Endothelial cell of umbilical vein (primary cell): ENCODE measurements at regions not wholly inside any gene's neighbourhood (a gene's known extent, or its start where the extent isn't known, plus 50 kb on each side); places are given as distances from the start of the nearest gene placed in this dataset.

Source experiments
- BruUV-seq: library from RNA; stranded (reverse); fragments of 400-500 nt; replicated peaks from 2 replicates; lab custom pipeline; 2021; lab: Mats Ljungman, UMichigan
- CTCF ChIA-PET: fragments of 300-600, 350-600 bp; sonication (Branson Sonifier 250); formaldehyde crosslinking; loops from one replicate; lab custom pipeline; 2021; ENCODE audit warnings: antibody characterized with exemption, inconsistent platforms; lab: Charles Lee
- POLR2A ChIA-PET: fragments of 300-600, 350-600 bp; sonication (Branson Sonifier 250); formaldehyde crosslinking; loops from one replicate; lab custom pipeline; 2021; ENCODE audit warnings: antibody characterized with exemption, inconsistent platforms; lab: Charles Lee
- DNase-seq: peaks from one replicate; pipeline ENCODE4 v3.0.0-alpha.2; 2011; ENCODE audit warnings: low read depth, low spot score
- FAIRE-seq: peaks from 2 replicates; lab custom pipeline; 2011; peaks lifted over from hg19 to GRCh38; lab: Jason Lieb, UNC
- H2AFZ ChIP-seq: 2 replicates; pipeline ENCODE4 v1.6.0; 2012; ENCODE audit warnings: low read depth, low read length, control low read depth, inconsistent platforms
- H3K27ac ChIP-seq: 2 replicates; pipeline ENCODE4 v1.5.1; 2011; ENCODE audit warnings: low read depth, mild to moderate bottlenecking, control low read depth, low read length, moderate library complexity; ENCODE audit not compliant: insufficient read depth
- H3K27me3 ChIP-seq, 2 experiments: 2 replicates each; pipeline versions ENCODE4 v1.6.0 to v1.6.1; 2011; ENCODE audit warnings: low read length in 2 of 2, mixed read lengths in 1 of 2; ENCODE audit not compliant: control insufficient read depth in 2 of 2, insufficient read depth in 2 of 2
- H3K36me3 ChIP-seq, 2 experiments: 2 replicates in 1 of 2; 3 replicates in 1 of 2; pipeline ENCODE4 v1.5.1; 2011; ENCODE audit warnings: low read length in 2 of 2, mild to moderate bottlenecking in 1 of 2, moderate library complexity in 1 of 2; ENCODE audit not compliant: control insufficient read depth in 2 of 2, insufficient read depth in 2 of 2; ENCODE audit errors: extremely low read depth in 1 of 2
- H3K4me1 ChIP-seq: 3 replicates; pipeline ENCODE4 v1.5.1; 2011; ENCODE audit warnings: mild to moderate bottlenecking, low read length; ENCODE audit not compliant: control insufficient read depth, insufficient read depth; ENCODE audit errors: extremely low read depth
- H3K4me2 ChIP-seq: 2 replicates; pipeline ENCODE4 v1.6.1; 2011; ENCODE audit warnings: low read length, control low read depth, mixed read lengths; ENCODE audit not compliant: insufficient read depth
- H3K4me3 ChIP-seq, 3 experiments: fragments of 200-600 bp in 1 of 3; sonication (generic), shearing (Covaris generic) in 1 of 3; replicated peaks in 1 of 3; 2 replicates each; pipeline ENCODE4 v1.5.1; 2011 to 2016; ENCODE audit warnings: control low read depth in 3 of 3, low read length in 3 of 3, mild to moderate bottlenecking in 2 of 3, inconsistent platforms in 1 of 3, low read depth in 1 of 3, moderate library complexity in 1 of 3; ENCODE audit not compliant: insufficient read depth in 1 of 3
- H3K79me2 ChIP-seq: 2 replicates; pipeline ENCODE4 v1.6.0; 2012; ENCODE audit warnings: low read length, inconsistent platforms; ENCODE audit not compliant: control insufficient read depth, insufficient read depth
- H3K9ac ChIP-seq: replicated peaks from 2 replicates; pipeline ENCODE3; 2011; ENCODE audit warnings: low read length, control low read depth; ENCODE audit not compliant: insufficient read depth; ENCODE audit errors: extremely low read depth
- H3K9me1 ChIP-seq: replicated peaks from 3 replicates; pipeline ENCODE4 v1.6.0; 2011; ENCODE audit warnings: mild to moderate bottlenecking, low read length; ENCODE audit not compliant: control insufficient read depth, insufficient read depth; ENCODE audit errors: extremely low read depth
- H3K9me3 ChIP-seq: replicated peaks from 2 replicates; pipeline ENCODE4 v1.5.1; 2012; ENCODE audit warnings: low read length, inconsistent platforms; ENCODE audit not compliant: control insufficient read depth, insufficient read depth
- H4K20me1 ChIP-seq: replicated peaks from 2 replicates; pipeline ENCODE3; 2011; ENCODE audit warnings: mild to moderate bottlenecking, low read length; ENCODE audit not compliant: control insufficient read depth, insufficient read depth; ENCODE audit errors: extremely low read depth
- EZH2 ChIP-seq: IDR thresholded peaks from 2 replicates; pipeline ENCODE4 v1.6.1; 2012; ENCODE audit warnings: borderline replicate concordance, low read depth, mild to moderate bottlenecking, moderate library complexity, low read length, inconsistent platforms; ENCODE audit not compliant: severe bottlenecking
- FOS ChIP-seq: IDR thresholded peaks from 2 replicates; pipeline ENCODE4 v1.6.1; 2011; ENCODE audit warnings: mild to moderate bottlenecking, low read length, moderate library complexity, borderline replicate concordance; ENCODE audit not compliant: insufficient read depth
- GATA2 ChIP-seq: IDR thresholded peaks from 2 replicates; pipeline ENCODE4 v1.7.0; 2011; ENCODE audit warnings: low read depth, mild to moderate bottlenecking, moderate library complexity, mixed read lengths, low read length; ENCODE audit not compliant: insufficient read length, insufficient read depth
- JUN ChIP-seq: IDR thresholded peaks from 2 replicates; pipeline ENCODE4 v1.6.1; 2011; ENCODE audit warnings: borderline replicate concordance, low read depth; ENCODE audit not compliant: insufficient read length, insufficient read depth
- MYC ChIP-seq: IDR thresholded peaks from one replicate; pipeline ENCODE4 v1.6.1; 2011; ENCODE audit warnings: mild to moderate bottlenecking, low read depth, low read length
- POLR2A ChIP-seq: IDR thresholded peaks from 2 replicates; pipeline ENCODE4 v1.6.1; 2012; ENCODE audit warnings: low read depth, mild to moderate bottlenecking, control low read depth, low read length
- POLR2AphosphoS5 ChIP-seq: IDR thresholded peaks from 2 replicates; pipeline ENCODE4 v1.6.1; 2012; ENCODE audit warnings: low read depth, mild to moderate bottlenecking, control low read depth, low read length, moderate library complexity; ENCODE audit not compliant: insufficient read depth
- dilution Hi-C: fragments of 300-500 bp; cut with MboI; formaldehyde crosslinking; loops from one replicate; pipeline ENCODE4 v1.15.0; 2019; ENCODE audit warnings: low sequenced_read_pairs; ENCODE audit not compliant: extremely low pct_ligation_motif_present
- intact Hi-C: fragments of 100-400 bp; cut with micrococcal nuclease; formaldehyde crosslinking; loops from one replicate; pipeline ENCODE4 v1.10.0; 2022
- TF ChIP-seq, protein P1 (sequence below): IDR thresholded peaks from 2 replicates; pipeline ENCODE4 v1.6.1; 2011; ENCODE audit not compliant: insufficient read depth, insufficient read length
- TF ChIP-seq, protein P2 (sequence below), 2 donors: IDR thresholded peaks; 1 replicate in 1 of 2; 2 replicates in 1 of 2; pipeline ENCODE4 v1.5.1; 2011; ENCODE audit warnings: low read length in 2 of 2, mild to moderate bottlenecking in 2 of 2, moderate library complexity in 2 of 2, control low read depth in 1 of 2, inconsistent platforms in 1 of 2, low read depth in 1 of 2; ENCODE audit not compliant: insufficient read depth in 1 of 2; ENCODE audit errors: extremely low read depth in 1 of 2

DNA sequence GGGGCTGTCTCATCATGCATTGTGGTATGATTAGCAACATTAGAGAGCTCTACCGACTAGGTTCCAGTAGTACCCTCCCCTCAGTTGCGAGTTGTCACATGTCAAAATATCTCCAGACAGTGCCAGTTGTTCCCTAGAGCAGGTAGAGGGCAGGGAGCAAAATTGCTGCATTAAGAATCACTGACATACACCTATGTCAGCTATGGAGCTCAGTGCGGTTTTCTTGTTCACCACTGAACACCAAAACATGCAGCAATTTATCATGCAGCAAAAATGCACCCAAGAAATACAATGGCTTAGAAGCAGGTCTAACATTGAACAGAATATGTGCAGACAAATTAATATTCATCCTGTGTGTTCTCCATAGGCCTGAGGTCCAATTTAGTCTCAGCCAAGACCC, 186.9 kb upstream of the STARD13 start:
- no peaks in the 10 kb centered on the region for H3K36me3 ChIP-seq
- TF ChIP-seq POLR2A = no peak
- no peak for TF ChIP-seq FOS
- TF ChIP-seq JUN = no peak
- TF ChIP-seq, protein P1, sequence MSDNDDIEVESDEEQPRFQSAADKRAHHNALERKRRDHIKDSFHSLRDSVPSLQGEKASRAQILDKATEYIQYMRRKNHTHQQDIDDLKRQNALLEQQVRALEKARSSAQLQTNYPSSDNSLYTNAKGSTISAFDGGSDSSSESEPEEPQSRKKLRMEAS = no peak
- TF ChIP-seq, protein P2, sequence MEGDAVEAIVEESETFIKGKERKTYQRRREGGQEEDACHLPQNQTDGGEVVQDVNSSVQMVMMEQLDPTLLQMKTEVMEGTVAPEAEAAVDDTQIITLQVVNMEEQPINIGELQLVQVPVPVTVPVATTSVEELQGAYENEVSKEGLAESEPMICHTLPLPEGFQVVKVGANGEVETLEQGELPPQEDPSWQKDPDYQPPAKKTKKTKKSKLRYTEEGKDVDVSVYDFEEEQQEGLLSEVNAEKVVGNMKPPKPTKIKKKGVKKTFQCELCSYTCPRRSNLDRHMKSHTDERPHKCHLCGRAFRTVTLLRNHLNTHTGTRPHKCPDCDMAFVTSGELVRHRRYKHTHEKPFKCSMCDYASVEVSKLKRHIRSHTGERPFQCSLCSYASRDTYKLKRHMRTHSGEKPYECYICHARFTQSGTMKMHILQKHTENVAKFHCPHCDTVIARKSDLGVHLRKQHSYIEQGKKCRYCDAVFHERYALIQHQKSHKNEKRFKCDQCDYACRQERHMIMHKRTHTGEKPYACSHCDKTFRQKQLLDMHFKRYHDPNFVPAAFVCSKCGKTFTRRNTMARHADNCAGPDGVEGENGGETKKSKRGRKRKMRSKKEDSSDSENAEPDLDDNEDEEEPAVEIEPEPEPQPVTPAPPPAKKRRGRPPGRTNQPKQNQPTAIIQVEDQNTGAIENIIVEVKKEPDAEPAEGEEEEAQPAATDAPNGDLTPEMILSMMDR (IDR thresholded peaks at IDR 0.05; ENCODE audit: extremely low read depth in 1 of 2, insufficient read depth in 1 of 2, low read depth in 1 of 2, low read length in 2 of 2) = no peak
- TF ChIP-seq EZH2 = no peak
- TF ChIP-seq GATA2 = no peak
- TF ChIP-seq MYC = no peak
- TF ChIP-seq POLR2AphosphoS5 = no peak
- H3K27ac ChIP-seq = no peak overlapping the region
- no peak overlapping the region for H3K4me3 ChIP-seq
- FAIRE-seq (no peak), DNase-seq (no peak)
- intact Hi-C loops (no loop called here), dilution Hi-C loops (no loop called here)
- H3K4me1 ChIP-seq = no peaks in the 10 kb centered on the region
- no peak overlapping the region for H3K9ac ChIP-seq
- H3K9me3 ChIP-seq = peaks cover 4% of the 10 kb centered on the region
- POLR2A ChIA-PET = no interaction called here
- no peaks in the 10 kb centered on the region for H3K27me3 ChIP-seq
- no peak overlapping the region for H3K4me2 ChIP-seq
- CTCF ChIA-PET = no interaction called here
- no peaks in the 10 kb centered on the region for H3K79me2 ChIP-seq
- H3K9me1 ChIP-seq = no peaks in the 10 kb centered on the region
- no peaks in the 10 kb centered on the region for H4K20me1 ChIP-seq
- no TSS peak for BruUV-seq
- no peak overlapping the region for H2AFZ ChIP-seq
